Ovary (tissue), 1 donor: ENCODE measurements at regions not wholly inside any gene's neighbourhood (a gene's known extent, or its start where the extent isn't known, plus 50 kb on each side); places are given as distances from the start of the nearest gene placed in this dataset.

Source experiments
- EP300 ChIP-seq: sonication (generic); formaldehyde crosslinking; IDR thresholded peaks from one replicate; pipeline ENCODE4 v1.6.1; 2017; ENCODE audit warnings: antibody characterized with exemption
- POLR2A ChIP-seq: fragments of 450-650 bp; IDR thresholded peaks from one replicate; pipeline ENCODE4 v1.6.1; 2017; ENCODE audit warnings: antibody characterized with exemption, mild to moderate bottlenecking, moderate library complexity

DNA sequence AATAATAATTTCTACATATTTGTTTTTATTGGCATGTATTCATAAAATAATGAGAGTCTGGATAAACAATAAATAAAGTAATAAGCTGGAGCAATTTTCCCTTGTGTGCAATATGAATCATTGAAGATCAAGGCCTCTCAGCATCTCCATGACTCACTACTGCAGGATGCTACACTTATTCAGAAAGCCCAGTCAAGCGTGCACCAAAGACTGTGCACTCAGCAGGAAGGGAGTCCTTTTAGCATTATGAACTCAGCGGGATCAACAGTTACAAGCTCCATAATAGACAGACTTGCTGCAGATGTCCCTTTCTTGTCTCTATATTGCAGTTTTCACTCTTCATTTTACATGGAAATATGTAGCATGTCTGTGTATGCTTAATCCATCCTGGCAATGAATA lies 485.3 kb downstream of the CDH9 start:
- no peak for TF ChIP-seq EP300
- TF ChIP-seq POLR2A: no peak
